Ishikawa (cell line): ENCODE measurements at regions not wholly inside any gene's neighbourhood (a gene's known extent, or its start where the extent isn't known, plus 50 kb on each side); places are given as distances from the start of the nearest gene placed in this dataset.

Experiments used
- CREB1 ChIP-seq: IDR thresholded peaks from 2 replicates; pipeline ENCODE4 v1.6.1; 2012; ENCODE audit warnings: low read depth
- EGR1 ChIP-seq: IDR thresholded peaks from 2 replicates; pipeline ENCODE4 v1.6.1; 2012
- EP300 ChIP-seq: IDR thresholded peaks from 2 replicates; pipeline ENCODE4 v1.6.1; 2012; ENCODE audit warnings: borderline replicate concordance
- FOXM1 ChIP-seq: IDR thresholded peaks from 2 replicates; pipeline ENCODE4 v1.6.1; 2012; ENCODE audit warnings: low read depth, borderline replicate concordance
- TCF12 ChIP-seq: IDR thresholded peaks from 2 replicates; pipeline ENCODE4 v1.6.1; 2012; ENCODE audit warnings: low read depth
- TF ChIP-seq, protein P1 (sequence below): IDR thresholded peaks from 2 replicates; pipeline ENCODE4 v1.6.1; 2012; ENCODE audit warnings: low read depth, mild to moderate bottlenecking

DNA sequence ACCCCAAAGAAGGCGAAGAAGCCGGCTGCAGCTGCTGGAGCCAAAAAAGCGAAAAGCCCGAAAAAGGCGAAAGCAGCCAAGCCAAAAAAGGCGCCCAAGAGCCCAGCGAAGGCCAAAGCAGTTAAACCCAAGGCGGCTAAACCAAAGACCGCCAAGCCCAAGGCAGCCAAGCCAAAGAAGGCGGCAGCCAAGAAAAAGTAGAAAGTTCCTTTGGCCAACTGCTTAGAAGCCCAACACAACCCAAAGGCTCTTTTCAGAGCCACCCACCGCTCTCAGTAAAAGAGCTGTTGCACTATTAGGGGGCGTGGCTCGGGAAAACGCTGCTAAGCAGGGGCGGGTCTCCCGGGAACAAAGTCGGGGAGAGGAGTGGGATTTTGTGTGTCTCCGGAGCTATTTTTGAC is 69.6 kb downstream of the HFE start:
- TF ChIP-seq CREB1 = no peak
- no peak for TF ChIP-seq FOXM1
- no peak for TF ChIP-seq TCF12
- TF ChIP-seq, protein P1, sequence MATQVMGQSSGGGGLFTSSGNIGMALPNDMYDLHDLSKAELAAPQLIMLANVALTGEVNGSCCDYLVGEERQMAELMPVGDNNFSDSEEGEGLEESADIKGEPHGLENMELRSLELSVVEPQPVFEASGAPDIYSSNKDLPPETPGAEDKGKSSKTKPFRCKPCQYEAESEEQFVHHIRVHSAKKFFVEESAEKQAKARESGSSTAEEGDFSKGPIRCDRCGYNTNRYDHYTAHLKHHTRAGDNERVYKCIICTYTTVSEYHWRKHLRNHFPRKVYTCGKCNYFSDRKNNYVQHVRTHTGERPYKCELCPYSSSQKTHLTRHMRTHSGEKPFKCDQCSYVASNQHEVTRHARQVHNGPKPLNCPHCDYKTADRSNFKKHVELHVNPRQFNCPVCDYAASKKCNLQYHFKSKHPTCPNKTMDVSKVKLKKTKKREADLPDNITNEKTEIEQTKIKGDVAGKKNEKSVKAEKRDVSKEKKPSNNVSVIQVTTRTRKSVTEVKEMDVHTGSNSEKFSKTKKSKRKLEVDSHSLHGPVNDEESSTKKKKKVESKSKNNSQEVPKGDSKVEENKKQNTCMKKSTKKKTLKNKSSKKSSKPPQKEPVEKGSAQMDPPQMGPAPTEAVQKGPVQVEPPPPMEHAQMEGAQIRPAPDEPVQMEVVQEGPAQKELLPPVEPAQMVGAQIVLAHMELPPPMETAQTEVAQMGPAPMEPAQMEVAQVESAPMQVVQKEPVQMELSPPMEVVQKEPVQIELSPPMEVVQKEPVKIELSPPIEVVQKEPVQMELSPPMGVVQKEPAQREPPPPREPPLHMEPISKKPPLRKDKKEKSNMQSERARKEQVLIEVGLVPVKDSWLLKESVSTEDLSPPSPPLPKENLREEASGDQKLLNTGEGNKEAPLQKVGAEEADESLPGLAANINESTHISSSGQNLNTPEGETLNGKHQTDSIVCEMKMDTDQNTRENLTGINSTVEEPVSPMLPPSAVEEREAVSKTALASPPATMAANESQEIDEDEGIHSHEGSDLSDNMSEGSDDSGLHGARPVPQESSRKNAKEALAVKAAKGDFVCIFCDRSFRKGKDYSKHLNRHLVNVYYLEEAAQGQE = no peak
- no peak for TF ChIP-seq EGR1
- TF ChIP-seq EP300 = no peak
